ENCODE measurements at regions not wholly inside any gene's neighbourhood (a gene's known extent, or its start where the extent isn't known, plus 50 kb on each side); places are given as distances from the start of the nearest gene placed in this dataset.

DNA sequence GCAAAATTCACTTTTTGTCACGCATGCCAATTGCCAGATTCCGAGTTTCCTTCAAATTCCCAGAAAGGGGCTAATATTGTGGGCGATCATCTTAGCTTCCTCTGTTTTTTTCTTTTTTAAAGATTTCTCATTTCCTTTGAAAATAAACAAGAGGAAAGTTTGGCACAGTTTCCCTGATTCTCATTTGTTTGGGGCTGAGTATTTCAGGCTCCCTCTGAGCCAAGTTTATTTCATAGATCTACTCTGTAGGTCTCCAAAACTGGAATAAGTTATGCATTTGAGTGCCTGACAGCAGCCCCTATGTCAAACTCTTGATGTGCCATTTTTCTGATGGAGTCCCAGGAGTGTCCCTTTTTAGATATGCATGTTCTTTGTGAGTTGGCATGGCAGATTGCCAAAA, 1297.2 kb upstream of the WWC1 start:
- no peak for TF ChIP-seq CTCF (IDR thresholded peaks at IDR 0.05)
- TF ChIP-seq POLR2A (IDR thresholded peaks at IDR 0.05), result no peak
